ENCODE measurements at regions not wholly inside any gene's neighbourhood (a gene's known extent, or its start where the extent isn't known, plus 50 kb on each side); places are given as distances from the start of the nearest gene placed in this dataset.

DNA sequence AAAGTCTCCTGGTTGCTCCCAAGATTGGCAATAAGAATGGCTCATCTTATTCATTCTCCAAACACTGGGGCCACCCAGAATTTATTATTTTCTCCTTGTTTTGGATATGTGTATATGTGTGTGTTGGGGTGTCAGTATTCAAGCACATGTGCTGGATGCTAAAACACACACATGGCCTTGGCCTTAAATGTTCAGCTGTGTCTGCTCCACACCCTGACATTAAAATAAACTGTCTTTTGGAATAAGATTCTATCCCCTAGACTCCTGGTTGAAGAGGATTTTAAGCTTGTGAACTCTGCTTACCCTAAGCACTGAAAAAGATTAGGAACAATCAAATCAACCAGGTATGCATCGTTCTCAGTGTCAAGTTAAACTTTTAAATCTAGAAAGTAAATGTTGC is 382.9 kb upstream of the MCTP2 start:
- no peaks in the 10 kb centered on the region for H3K9me3 Mint-ChIP-seq
- H3K27ac Mint-ChIP-seq, result no peak overlapping the region
- H3K4me1 Mint-ChIP-seq (ENCODE audit: low read depth), result no peaks in the 10 kb centered on the region
- H3K27me3 Mint-ChIP-seq, result peaks cover 9% of the 10 kb centered on the region
- no peaks in the 10 kb centered on the region for H3K36me3 Mint-ChIP-seq (ENCODE audit: low read depth)
- H3K4me3 Mint-ChIP-seq, result no peak overlapping the region

DNA sequence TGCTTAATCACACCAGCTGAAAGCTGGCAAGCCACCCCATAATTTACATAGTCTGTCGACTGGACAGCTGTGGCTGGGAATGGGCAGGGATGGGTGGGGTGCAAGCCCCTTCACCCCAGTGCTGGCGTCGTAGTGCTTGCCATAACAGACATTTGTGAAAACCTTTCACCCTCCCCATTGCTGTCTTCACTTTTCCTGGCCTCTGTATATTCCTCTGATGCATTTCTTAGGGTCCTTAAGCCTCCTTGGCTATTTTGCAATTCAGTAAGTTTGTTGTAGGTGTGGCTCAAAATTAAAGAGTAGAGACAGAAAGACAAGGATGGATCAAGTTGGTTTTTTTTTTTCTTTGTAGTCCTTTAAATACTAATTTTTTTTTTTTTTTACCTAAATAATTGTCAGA is 383.3 kb upstream of the MCTP2 start:
- Mint-ChIP-seq H3K27ac (no peak overlapping the region), H3K4me3 (no peak overlapping the region), H3K4me1 (ENCODE audit: low read depth) (no peaks in the 10 kb centered on the region), H3K36me3 (ENCODE audit: low read depth) (no peaks in the 10 kb centered on the region), H3K27me3 (peaks cover 10% of the 10 kb centered on the region), H3K9me3 (no peaks in the 10 kb centered on the region)

DNA sequence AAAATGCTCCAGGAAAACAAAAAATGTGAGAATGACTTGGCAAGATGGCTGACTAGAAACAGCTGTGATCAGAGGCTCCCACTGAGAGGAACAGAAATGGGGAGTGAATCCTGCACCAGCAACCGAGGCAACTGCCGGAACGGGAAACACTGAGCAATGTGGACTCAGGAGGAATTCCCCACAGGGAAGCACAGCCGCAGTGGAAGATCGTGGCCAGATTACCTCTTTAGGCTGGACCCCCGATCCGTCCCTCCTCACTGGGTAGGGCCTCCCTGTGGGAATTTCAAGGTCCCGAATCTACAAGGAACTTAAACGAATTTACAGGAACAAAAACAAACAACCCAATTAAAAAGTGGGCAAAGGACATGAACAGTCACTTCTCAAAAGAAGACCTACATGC is 385.2 kb upstream of the MCTP2 start:
- no peaks in the 10 kb centered on the region for H3K36me3 Mint-ChIP-seq (ENCODE audit: low read depth)
- no peak overlapping the region for H3K4me3 Mint-ChIP-seq
- peaks cover 9% of the 10 kb centered on the region for H3K27me3 Mint-ChIP-seq
- H3K4me1 Mint-ChIP-seq (ENCODE audit: low read depth), result no peaks in the 10 kb centered on the region
- no peaks in the 10 kb centered on the region for H3K9me3 Mint-ChIP-seq
- no peak overlapping the region for H3K27ac Mint-ChIP-seq

DNA sequence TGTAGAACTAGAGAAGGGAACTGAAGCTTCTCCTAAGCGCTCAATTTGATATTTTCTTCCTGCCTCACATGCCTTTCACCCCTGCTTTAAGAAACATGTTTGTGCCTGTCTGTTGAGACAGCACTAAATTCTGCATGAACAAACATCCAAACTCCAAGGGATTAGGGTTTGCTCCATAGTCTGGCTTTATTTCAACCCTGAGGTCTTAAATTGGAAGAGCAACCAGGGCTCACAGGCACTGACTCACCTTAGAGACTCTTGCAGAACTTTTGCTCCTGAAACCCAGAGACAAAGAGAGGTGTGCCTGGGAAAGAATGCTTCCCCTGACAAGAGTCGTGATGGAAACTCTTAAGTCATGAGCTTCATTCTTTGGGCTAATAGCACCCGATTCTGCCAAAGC is 393.9 kb upstream of the MCTP2 start:
- Mint-ChIP-seq H3K4me1 (ENCODE audit: low read depth) (no peaks in the 10 kb centered on the region), H3K27ac (no peak overlapping the region), H3K9me3 (no peaks in the 10 kb centered on the region), H3K4me3 (no peak overlapping the region), H3K27me3 (no peaks in the 10 kb centered on the region), H3K36me3 (ENCODE audit: low read depth) (no peaks in the 10 kb centered on the region)

DNA sequence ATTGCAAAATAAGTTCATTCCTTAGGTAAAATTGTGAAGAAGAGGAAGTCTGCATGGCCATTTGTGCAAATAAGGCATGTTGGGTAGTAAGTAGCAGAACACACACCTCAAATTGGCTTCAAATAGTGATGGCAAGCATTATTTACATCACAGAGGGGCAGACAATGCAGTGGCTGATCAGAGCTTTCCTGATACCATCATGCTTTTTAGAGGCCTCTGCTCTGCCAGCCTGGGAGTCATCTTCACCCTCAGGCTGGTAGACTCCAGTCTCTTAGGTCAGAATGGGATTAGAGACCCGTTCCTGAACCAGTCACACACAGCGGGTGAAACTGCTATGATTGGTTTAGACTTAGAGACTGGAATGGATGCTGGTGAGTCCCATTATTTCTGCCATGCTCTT is 396.0 kb upstream of the MCTP2 start:
- H3K27me3 Mint-ChIP-seq, result no peaks in the 10 kb centered on the region
- no peak overlapping the region for H3K4me3 Mint-ChIP-seq
- H3K36me3 Mint-ChIP-seq (ENCODE audit: low read depth), result no peaks in the 10 kb centered on the region
- no peak overlapping the region for H3K27ac Mint-ChIP-seq
- no peaks in the 10 kb centered on the region for H3K9me3 Mint-ChIP-seq
- H3K4me1 Mint-ChIP-seq (ENCODE audit: low read depth), result no peaks in the 10 kb centered on the region

DNA sequence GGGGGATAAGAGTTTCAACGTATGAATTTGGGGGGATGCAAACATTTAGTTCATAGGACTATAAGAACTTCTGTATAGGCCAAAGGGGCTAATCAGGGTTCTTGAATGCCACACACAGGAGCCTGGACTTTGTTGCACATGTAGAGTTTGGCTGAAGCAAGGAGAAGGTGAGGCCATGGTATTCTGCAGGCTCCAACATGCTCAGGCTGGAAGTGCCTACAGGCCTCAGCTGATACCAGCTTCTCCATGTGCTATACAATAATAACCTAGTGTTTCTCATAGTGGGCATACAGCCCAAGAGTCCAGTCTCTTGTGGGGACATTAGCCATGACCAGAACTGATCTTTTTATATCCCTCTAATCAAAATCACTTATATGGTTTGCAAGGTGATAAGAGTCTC is 399.7 kb upstream of the MCTP2 start:
- Mint-ChIP-seq H3K4me1 (ENCODE audit: low read depth) (no peaks in the 10 kb centered on the region), H3K27ac (no peak overlapping the region), H3K9me3 (no peaks in the 10 kb centered on the region), H3K4me3 (no peak overlapping the region), H3K27me3 (no peaks in the 10 kb centered on the region), H3K36me3 (ENCODE audit: low read depth) (no peaks in the 10 kb centered on the region)

DNA sequence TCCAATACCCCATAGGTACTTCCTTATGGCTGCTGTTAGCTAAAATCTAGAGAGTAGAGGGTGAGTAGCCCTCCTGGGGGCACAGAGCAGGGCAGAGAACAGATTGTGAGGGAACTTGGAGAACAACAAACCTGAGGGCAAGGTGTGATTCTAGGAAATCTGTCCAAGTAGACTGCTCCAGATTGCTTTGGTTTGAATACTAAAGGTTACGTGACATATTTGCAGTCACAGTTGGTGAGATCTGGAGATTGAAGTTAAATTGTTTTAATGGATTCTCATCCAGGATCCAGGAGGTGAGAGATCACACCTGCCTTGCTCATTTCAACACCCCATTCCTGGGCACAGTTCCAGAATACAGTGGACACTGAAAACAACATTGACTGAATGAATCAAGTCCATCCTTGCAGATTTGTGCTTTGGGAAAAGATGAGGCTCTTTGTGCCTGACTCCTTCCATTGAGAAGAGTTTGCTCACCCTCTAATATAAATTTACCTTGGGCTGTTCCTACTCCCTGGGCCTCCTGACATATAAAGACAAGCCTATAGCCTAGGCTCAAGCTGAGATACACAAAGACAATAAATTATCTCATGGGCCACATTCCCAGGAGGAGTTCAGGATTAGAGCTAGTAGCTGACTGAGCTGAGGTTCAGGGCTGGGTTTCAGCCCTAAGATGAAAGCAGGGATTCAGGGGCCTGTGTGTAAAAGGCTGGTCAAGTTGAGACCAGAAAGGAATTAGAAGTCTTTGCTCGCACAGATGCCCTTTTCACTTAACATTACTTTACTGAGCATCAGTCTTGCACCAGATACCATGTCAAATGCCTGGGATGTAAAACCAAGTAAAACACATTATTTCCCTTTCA is 400.9 kb upstream of the MCTP2 start:
- no peak overlapping the region for H3K4me3 Mint-ChIP-seq
- no peaks in the 10 kb centered on the region for H3K36me3 Mint-ChIP-seq (ENCODE audit: low read depth)
- H3K27me3 Mint-ChIP-seq, result no peaks in the 10 kb centered on the region
- H3K4me1 Mint-ChIP-seq (ENCODE audit: low read depth), result no peaks in the 10 kb centered on the region
- no peaks in the 10 kb centered on the region for H3K9me3 Mint-ChIP-seq
- no peak overlapping the region for H3K27ac Mint-ChIP-seq

DNA sequence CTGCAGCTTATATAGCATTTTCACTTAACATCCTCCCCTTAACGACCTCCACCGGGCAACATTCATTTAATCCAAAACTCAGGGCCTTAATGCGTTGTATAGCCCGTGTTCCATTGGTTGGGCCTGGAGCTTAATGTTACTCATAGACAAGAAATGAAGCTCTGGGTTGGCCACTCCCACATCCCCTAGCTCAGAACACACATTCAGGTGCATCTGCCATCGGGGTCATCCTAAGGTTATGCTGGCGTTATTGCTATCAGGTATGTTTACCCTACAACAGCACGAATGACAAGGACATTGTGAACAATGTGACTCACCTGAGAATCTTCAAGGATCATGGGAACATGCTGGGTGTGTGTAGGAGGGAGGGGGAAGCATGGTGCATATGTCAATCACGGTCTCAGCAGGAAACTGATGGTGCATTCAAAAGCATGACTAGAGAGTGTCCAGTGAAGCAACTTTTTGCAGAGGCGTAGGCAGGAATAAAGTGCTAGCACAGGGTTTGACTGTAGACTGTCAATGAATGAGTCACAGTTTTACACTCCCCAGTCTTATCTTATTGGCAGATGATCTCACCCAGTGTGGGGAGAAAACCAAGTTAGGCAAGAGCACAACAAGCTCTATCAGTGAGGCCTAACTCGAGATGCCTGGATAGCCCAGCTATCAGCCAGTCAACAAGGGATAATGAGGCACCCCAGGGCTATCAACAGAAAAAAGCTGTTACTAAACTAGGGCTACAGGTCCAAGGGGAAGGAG is 402.1 kb upstream of the MCTP2 start:
- no peak overlapping the region for H3K4me3 Mint-ChIP-seq
- no peaks in the 10 kb centered on the region for H3K27me3 Mint-ChIP-seq
- H3K4me1 Mint-ChIP-seq (ENCODE audit: low read depth), result no peaks in the 10 kb centered on the region
- no peak overlapping the region for H3K27ac Mint-ChIP-seq
- no peaks in the 10 kb centered on the region for H3K36me3 Mint-ChIP-seq (ENCODE audit: low read depth)
- no peaks in the 10 kb centered on the region for H3K9me3 Mint-ChIP-seq

DNA sequence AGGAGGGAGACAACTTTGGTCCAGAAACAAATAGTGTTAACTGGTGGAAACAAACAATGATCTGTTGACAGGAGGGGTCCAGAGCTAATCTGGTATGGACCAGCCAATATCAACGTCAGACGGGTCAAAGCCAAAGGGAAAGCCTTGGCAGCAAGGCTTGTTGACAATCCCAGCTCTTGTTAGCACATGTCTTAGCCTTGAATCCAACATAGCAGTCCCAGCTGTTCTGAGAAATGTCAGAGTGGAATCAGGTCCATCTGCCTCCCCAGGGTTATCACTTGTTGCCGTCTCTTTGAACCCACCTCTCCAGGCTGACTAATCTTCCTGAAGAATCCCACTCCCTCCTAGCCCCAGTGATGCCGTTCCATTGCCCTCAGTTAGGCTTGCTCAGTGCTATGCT is 404.6 kb upstream of the MCTP2 start:
- Mint-ChIP-seq H3K36me3 (ENCODE audit: low read depth) (no peaks in the 10 kb centered on the region), H3K27me3 (no peaks in the 10 kb centered on the region), H3K9me3 (no peaks in the 10 kb centered on the region), H3K27ac (no peak overlapping the region), H3K4me3 (no peak overlapping the region), H3K4me1 (ENCODE audit: low read depth) (no peaks in the 10 kb centered on the region)

DNA sequence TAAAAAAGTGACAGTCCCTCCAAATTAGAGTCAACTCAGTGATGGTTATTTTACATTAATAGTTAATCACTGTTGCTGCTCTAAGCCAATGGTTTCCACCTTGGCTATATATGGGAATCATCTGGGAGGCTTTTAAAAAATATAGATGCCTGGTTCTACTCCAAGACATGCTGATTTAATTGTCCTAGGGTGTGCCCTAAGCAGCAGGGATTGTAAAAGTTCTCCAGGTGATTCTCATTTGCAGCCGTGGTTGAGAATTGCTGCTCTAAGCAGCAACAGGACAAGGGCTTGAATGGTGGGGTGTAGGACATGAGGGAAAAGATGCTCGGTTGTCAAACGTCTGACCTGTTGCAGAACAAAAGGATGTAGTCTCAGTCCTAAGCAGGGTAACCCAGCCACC is 405.1 kb upstream of the MCTP2 start:
- Mint-ChIP-seq H3K27me3 (no peaks in the 10 kb centered on the region), H3K4me1 (ENCODE audit: low read depth) (no peaks in the 10 kb centered on the region), H3K4me3 (no peak overlapping the region), H3K36me3 (ENCODE audit: low read depth) (no peaks in the 10 kb centered on the region), H3K27ac (no peak overlapping the region), H3K9me3 (no peaks in the 10 kb centered on the region)

DNA sequence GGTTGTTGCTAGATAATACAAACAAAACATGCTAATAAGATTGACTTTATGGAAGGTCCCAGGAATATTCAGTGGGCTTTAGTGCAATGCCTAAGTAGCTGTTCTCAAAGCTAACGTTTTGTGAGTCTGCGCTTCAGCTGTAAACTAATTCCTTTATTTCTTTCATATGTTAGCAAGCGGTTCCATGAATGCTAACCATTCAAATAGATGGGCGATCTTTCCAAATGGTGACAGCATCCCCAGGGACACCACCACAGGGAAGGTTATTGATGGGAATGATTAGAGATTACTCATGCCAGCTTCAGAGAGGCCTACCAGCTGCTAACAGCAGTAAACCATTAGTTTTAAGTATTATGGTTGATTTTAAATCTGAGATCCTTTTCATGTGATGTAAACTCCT is 405.7 kb upstream of the MCTP2 start:
- H3K4me3 Mint-ChIP-seq, result no peak overlapping the region
- H3K36me3 Mint-ChIP-seq (ENCODE audit: low read depth), result no peaks in the 10 kb centered on the region
- H3K27me3 Mint-ChIP-seq, result no peaks in the 10 kb centered on the region

DNA sequence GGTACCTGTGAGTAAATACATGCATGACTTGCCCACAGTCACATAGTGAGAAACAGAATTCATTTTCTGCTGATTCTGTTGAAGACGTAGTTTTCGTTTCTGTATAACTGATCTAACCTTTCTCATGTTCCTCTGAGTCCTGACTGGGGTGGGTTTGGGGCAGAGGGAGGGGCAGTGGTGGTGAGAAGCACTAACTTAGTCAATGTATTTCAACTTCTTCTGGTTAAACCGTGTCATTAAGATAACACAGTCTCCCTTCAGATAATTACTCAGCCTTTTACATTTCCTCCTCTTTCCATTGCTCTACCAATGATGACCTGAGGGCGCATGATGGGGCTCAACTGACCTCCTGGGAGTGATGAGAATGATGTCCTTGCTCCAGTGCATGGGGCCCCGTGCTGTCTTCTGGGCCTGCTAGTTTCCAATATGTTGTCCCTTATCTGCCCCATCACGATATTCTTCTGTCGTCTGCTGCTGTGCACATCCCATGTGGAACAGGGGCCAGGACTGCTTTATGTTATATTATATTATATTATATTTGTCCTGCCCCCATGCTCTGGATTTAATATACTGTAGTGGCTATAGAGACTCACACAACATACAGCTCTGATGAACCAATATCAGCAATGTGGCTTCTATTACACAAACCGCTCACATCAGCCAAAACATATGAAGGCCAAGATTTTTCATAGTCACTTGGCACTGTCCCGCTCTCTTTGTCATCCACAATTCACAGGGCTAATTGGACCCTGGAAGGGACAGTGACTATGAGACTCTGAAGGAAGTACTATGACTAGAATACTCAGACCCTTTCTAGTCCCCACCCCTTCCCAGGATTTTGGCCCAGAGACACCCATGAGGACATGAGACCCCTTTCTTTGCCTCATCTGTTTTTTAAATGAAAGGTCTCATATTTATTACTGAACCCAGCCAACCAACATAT is 407.1 kb upstream of the MCTP2 start:
- H3K27ac Mint-ChIP-seq, result no peak overlapping the region
- H3K27me3 Mint-ChIP-seq, result no peaks in the 10 kb centered on the region
- H3K36me3 Mint-ChIP-seq (ENCODE audit: low read depth), result no peaks in the 10 kb centered on the region
- no peaks in the 10 kb centered on the region for H3K9me3 Mint-ChIP-seq
- no peaks in the 10 kb centered on the region for H3K4me1 Mint-ChIP-seq (ENCODE audit: low read depth)
- H3K4me3 Mint-ChIP-seq, result no peak overlapping the region

More for the DNA sequence above, 405.7 kb upstream of the MCTP2 start:
- Mint-ChIP-seq H3K4me1 (ENCODE audit: low read depth) (no peaks in the 10 kb centered on the region), H3K27ac (no peak overlapping the region), H3K9me3 (no peaks in the 10 kb centered on the region)

DNA sequence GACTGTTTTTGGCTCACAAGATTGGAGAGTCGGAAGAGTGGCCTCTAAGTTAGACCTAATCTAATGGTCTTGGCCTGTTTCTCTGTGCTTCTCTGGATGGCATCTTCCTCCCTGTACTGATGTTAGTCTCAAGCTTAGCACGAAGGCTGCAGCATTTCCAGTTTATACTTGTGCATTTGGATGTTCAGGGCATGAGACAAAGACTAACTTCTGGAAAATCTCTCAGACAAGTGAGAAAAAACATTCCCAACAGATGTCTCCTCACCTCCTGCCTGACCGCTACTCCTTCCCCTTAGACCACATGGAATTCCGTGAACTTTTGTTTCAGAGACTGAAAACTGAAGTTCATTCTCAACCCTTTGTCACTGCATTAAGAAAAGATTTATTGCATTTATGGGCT is 410.8 kb upstream of the MCTP2 start:
- Mint-ChIP-seq H3K36me3 (ENCODE audit: low read depth) (no peaks in the 10 kb centered on the region), H3K27me3 (no peaks in the 10 kb centered on the region), H3K27ac (no peak overlapping the region), H3K4me1 (ENCODE audit: low read depth) (no peaks in the 10 kb centered on the region), H3K9me3 (peaks cover 6% of the 10 kb centered on the region), H3K4me3 (no peak overlapping the region)

DNA sequence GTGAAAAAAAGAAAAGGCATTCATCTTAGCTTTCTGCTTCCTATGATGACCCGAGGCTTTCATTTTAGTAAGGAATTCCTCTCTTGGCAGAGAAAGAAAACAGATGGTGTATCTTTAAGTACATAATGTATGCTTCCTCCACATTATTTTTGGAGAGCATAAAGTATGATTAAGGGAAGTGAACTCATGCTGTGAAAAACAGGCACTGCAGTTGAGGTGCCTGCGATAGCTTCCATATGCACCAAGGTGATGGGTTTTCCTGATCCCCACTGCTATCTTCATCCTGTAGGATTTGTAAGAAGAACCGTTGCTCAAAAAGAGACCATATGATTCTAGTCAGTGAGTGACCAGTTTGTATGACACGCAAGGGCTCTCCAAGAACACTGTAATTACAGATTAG is 411.5 kb upstream of the MCTP2 start:
- Mint-ChIP-seq H3K9me3 (peaks cover 6% of the 10 kb centered on the region), H3K27me3 (no peaks in the 10 kb centered on the region), H3K36me3 (ENCODE audit: low read depth) (no peaks in the 10 kb centered on the region), H3K4me1 (ENCODE audit: low read depth) (no peaks in the 10 kb centered on the region), H3K4me3 (no peak overlapping the region), H3K27ac (no peak overlapping the region)

DNA sequence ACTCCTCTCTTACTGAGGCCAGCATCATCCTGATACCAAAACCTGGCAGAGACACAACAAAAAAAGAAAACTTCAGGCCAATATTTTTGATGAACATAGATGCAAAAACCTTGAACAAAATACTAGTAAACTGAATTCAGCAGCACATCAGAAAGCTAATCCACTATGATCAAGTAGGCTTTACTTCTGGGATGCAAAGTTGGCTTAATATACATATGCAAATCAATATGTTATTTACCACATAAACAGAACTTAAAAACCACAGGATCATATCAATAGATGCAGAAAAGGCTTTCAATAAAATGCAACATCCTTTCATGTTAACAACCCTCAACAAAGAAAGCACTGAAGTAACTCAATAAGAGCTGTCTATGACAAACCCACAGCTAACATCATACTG is 414.5 kb upstream of the MCTP2 start:
- H3K27ac Mint-ChIP-seq, result no peak overlapping the region
- no peak overlapping the region for H3K4me3 Mint-ChIP-seq
- peaks cover 3% of the 10 kb centered on the region for H3K27me3 Mint-ChIP-seq
- no peaks in the 10 kb centered on the region for H3K36me3 Mint-ChIP-seq (ENCODE audit: low read depth)
- H3K4me1 Mint-ChIP-seq (ENCODE audit: low read depth), result no peaks in the 10 kb centered on the region
- peaks cover 6% of the 10 kb centered on the region for H3K9me3 Mint-ChIP-seq

All from stimulated activated naive CD8-positive, alpha-beta T cell treated with anti-CD3 and anti-CD28 coated beads, Interleukin-15, Interleukin-2, amounts not matched to agents 100 ng/mL and 50 ng/mL, for 24 hours (primary cell).